ENCODE measurements at regions not wholly inside any gene's neighbourhood (a gene's known extent, or its start where the extent isn't known, plus 50 kb on each side); places are given as distances from the start of the nearest gene placed in this dataset.

GRCh38 chr6:1009103-1009502 is 302.8 kb upstream of the FOXQ1 start:
- TF ChIP-seq, protein P1, sequence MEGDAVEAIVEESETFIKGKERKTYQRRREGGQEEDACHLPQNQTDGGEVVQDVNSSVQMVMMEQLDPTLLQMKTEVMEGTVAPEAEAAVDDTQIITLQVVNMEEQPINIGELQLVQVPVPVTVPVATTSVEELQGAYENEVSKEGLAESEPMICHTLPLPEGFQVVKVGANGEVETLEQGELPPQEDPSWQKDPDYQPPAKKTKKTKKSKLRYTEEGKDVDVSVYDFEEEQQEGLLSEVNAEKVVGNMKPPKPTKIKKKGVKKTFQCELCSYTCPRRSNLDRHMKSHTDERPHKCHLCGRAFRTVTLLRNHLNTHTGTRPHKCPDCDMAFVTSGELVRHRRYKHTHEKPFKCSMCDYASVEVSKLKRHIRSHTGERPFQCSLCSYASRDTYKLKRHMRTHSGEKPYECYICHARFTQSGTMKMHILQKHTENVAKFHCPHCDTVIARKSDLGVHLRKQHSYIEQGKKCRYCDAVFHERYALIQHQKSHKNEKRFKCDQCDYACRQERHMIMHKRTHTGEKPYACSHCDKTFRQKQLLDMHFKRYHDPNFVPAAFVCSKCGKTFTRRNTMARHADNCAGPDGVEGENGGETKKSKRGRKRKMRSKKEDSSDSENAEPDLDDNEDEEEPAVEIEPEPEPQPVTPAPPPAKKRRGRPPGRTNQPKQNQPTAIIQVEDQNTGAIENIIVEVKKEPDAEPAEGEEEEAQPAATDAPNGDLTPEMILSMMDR (IDR thresholded peaks at IDR 0.05): no peak
- no peak for TF ChIP-seq POLR2A (IDR thresholded peaks at IDR 0.05)

Measured in testis (tissue), 2 donors.